ENCODE measurements at regions not wholly inside any gene's neighbourhood (a gene's known extent, or its start where the extent isn't known, plus 50 kb on each side); places are given as distances from the start of the nearest gene placed in this dataset.

DNA sequence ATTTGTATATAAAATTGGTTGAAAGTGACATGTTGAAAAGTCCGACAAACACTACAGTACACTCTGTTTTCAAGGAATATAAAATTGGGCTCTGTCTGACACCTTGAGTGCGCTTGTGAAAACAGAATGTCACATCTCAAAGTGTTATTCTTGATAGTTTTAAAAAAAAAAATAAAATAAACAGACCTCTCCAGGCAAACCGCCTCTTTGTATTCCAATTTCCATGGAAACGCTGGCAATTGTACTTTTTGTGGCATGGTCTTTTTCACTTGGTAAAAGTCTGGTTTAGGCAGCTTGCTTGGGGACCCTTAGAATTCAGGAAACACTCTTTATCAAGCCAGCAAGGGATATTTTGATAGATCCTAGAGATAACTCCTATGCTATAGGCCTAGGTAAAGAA lies 302.5 kb downstream of the RAB28 start:
- DNase-seq (ENCODE audit: low spot score): no peak

DNA sequence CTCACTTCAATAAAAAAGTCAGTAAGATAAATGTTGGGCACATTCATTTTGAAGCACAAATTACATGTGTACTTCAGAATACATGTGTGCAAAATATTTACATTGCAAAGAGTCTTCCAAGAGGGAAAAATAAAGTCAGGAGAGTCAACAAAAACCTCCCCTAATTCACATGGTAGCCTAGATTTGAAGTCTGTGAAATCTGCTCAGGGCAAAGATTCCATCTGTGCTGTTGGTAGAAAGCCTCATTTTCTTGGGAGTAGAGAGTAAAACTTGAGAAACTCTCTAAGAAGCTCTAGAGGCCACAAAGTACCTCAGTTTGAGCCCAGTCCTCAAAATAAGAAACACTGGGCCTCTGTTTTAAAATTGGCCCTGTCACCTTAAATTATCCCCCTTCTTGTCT lies 303.4 kb downstream of the RAB28 start:
- DNase-seq (ENCODE audit: low spot score): no peak

DNA sequence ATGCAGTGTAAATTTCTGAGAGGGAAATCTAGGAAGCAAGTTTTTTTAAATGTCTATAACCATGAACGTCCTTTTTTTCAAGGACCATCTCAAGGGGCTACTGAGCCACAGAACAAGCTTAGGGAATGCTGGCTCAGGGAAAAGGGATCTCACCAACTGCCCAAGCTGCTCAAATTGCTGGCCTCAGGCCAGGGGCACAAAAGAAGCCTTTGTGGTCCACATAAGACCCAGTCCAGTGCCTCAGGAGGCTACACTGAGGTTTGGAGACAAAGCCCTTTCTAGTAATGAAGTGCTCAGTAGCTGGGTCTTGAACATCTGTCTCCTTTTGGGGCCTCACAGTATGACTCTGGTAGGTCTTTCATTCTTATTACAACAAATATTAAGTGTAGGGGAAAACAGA lies 305.5 kb downstream of the RAB28 start:
- no peak for DNase-seq (ENCODE audit: low spot score)

DNA sequence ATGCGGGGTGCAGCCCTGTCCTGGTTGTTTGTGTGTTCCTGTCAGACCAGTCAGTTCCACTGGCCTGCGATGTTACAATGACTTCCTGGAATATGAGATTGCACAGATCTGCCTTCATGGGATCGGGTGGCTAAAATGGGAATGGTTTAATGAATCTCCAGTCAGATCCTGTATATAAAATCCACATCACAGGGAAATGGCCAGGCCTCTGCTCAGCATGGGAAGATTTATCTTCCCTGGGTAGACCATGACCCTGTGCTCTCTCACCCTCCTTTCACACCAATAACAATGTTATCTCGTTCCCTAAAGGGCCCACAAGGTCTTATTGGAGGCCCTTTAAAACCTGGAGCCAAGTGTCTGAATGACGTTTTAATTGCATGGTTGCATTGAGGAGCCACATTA lies 307.4 kb downstream of the RAB28 start:
- DNase-seq (ENCODE audit: low spot score): no peak

DNA sequence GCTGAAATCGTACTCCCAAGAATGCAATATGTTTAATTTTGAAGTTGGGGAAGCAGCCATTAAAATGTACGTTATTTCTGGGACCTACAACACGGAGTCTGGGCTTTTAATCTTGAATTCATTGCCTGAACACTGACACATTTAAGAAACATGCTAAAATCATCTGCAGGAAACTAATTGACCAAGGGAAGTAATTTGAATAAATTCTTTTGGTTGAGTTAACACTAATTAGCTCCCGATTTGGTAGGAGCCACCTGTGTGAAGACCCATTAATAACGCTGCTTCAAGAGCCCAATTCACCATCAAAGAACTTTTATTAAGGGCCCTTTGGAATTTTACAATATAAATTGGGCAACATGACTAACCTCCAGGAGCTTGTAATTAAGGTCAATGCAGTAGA lies 309.2 kb downstream of the RAB28 start:
- DNase-seq (ENCODE audit: low spot score): no peak

DNA sequence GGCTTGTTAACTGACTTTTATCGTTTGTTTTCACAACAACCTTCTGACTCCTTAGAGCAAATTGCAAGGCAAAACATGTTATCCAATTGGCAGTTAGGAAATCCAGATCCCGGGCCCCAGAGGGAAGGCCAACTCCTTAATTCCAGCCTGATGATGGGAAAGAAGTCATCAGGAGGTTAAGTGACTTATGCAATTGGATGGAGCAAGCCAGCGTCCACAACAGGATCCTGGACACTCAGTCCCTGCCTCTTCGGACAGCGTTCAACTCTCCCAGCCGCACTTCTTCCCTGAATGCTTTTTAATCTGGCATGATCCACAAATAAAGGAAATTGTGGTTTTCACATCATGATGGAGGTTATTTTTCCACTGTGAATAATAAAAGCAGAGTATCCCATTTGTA lies 310.1 kb downstream of the RAB28 start:
- no peak for DNase-seq (ENCODE audit: low spot score)

DNA sequence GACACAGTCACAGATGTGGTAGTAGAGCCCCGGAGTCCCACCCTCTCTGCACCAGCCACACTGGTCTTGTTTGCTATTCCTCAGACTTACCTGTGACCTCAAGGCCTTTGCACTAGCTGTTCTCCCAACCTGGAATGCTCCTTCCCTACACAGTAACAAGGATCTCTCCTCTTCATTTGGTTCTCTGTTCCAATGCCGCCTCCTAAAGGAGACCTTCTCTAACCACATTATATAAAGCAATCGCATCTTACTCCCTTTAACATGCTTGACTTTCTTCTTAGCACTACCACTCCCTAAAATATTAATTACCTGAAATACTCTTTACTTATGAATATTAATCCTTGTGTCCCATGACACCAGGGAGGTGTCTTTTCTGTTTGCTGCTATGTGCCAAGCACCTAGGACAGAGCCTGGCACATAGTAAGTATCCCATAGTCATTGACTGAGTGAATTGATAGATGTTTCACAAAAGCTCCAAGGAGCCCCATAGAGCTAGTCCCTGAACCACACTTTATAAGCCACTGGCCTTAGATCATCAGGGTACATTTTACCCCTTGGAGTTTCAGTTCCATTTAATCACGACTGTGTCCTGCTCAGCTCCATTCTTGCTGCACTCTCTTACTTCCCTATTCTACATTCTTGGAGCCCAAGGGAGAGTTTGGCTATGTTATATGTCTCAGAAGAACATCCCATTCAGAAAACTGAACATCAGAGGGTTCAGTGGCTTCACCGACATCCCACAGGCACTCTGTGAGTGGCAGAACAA lies 312.7 kb downstream of the RAB28 start:
- no peak for DNase-seq (ENCODE audit: low spot score)

DNA sequence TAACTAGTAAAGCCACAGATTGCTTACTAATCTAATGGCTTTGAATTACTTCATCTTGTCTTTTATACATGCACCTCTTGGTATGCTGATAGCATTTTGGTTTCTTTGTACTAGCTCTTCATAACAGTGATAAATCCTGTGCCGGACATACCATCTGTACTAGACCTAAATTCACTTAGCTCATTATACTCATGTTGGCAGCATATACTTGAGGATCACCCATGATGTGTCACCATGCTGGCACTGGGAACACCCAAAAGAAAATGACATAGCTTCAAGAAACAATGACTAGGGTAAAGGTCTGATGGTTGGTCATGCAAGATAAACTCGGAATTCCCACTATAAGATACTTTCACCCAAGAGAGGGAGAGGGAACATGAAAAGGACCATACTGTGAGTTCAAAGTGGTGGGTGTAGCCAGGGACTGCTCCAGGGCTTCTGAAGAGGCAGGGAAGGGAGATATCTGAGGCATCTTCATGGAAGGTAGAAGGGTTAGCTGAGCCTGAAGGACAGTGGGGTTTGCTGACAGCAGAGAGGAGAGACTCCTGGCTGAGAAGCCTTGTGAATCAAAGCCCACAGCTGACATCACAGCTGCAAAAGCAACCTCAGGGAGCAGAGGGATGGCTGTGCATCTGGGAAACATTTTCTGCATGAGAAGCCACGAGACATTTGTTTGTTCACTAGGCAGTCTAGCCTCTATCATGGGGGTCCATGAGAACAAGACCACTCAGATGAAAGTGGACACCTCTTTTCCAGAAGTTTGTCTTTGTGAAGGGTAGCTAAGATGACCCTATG lies 314.2 kb downstream of the RAB28 start:
- DNase-seq (ENCODE audit: low spot score): no peak

DNA sequence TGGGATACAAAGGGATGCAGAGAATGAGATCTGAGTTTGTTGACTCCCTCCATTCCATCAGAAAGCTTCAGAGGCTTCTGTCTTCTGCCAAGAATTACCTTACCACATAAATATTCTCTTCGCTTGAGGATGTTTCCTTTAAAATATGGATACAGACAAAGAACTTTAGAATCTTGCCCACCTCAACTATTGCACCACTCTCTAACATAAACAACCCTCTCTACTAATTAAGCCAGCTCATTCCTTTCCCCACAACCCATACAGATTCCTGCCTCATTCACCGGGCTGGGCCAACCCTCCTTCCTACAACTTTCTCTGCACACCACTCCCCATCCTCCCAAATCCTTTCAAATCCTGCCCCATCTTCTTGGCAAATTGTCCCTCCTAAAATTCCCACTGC lies 315.8 kb downstream of the RAB28 start:
- DNase-seq (ENCODE audit: low spot score): no peak

DNA sequence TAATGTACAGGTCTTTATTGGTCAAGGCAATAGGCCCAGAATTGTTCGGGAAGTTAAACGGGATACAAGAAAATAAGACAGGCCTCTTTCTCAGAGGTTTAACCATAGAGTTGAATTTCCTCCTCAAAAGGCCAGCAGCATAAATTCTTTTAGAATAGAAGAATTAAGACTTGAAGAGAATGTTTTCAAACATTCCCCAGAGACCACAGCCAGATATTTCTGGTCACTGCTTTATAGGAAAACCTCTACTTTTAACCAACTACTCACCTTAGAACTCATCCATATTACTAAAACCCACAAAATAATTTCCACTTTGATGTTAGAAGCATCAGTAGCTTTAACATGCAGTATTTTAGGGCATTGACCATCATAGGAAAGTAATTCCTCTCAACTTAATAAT lies 317.9 kb downstream of the RAB28 start:
- no peak for DNase-seq (ENCODE audit: low spot score)

DNA sequence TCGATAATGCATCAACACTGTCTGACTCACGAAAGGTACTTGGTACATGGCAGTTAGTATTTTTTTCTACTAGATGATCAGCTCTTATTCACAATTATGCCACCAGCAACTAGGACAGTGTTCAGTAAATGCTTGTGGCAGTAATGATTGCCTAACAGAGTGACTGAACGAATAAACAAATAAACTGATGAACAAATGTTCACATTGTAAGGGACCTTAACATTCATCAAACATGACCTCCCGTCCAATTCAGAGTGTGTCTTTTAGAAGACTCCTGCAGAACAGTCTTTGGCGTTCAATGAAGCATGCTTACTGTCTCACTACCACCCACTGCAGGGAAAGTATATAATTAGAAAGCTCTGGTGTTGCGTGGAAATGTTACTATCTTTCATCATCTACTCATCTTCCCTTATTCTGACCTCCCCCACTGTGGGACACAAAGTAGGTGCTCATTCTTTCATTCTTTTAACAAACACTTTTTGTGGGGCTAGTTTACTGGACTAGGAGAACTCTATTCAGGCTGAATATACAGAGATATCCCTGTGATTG lies 319.3 kb downstream of the RAB28 start:
- no peak for DNase-seq (ENCODE audit: low spot score)

DNA sequence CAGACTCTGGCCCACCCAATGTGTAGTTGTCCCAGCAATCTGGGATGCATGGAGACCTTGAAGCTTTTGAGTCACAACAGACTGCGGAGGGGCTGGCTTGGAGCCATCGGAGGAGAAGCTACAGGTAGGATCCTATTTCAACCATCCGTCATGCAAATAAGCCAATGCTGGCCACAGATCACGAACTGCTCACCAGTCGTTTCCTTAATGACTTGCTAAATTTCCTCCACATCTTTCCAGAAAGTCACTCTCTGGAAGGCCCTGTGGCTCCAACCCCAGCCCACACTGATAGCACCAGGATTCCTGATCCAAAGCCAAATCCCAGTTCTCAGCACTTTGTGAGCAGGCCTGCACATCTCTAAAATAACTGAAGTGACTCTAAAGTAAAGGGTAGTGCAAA lies 321.3 kb downstream of the RAB28 start:
- no peak for DNase-seq (ENCODE audit: low spot score)

DNA sequence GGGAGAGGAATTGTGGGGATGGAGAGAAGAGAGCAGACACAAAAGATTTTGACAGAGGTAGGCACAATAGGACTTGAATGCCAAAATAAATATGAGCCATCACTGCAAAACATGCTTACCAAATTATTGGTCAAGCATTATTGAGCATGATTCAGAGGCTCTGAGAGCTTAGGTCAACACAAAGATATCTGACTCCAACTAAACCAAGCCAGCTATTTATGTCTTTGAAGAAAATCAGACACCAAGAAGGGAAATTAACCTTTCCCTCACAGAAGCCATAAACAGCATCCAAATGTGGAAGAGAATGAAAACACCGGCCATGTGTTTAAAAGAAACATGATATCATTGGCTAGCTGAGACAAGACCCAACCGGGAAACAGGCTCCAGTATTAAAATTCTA lies 323.2 kb downstream of the RAB28 start:
- no peak for DNase-seq (ENCODE audit: low spot score)

DNA sequence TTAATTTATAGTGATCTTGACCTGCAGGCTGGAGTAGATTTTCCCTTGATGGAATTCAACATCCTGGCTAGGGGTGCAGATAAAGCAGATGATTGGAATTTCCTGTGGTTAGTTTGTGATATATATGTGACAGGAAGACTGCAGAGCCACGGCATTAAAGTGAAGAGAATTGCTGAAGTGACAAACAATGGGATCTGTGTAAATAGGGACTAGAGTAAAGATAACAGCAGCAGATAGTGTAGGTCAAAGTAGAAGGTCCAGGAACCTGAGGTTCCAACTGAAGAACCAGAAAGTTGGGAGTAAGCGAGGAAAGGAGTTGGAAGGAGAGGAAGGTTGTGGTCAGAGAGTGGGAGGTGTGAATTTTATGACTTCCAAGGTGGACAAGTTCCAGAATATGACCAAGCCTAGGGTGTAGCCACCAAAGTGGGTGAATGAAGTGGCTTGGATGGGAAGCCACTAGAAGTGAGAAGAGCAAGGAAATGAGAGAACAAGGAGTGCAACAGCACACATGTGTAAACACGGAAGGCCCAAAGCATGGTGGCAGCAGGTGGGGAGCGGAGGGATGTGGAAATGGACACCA lies 325.0 kb downstream of the RAB28 start:
- no peak for DNase-seq (ENCODE audit: low spot score)

DNA sequence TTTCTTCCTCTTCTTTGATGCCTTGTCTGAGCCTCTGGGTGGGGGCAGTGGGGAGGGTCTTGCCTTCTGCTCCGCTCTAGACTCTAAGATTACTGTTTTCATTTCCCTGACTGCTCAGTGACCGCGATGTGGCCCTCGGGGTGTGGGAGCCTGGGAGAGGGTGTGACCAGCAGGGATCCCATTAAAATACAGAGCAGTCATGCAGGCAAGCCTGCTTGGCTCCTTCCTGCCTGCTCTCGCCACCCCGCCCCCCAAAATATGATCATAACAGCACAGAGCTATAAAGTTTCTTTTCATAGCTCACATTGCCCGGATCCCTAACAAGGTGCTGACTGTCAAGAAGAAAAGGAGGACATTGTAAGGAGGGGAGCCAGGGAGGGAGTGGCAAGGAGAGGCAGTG lies 332.9 kb downstream of the RAB28 start:
- DNase-seq (ENCODE audit: low spot score): no peak

DNA sequence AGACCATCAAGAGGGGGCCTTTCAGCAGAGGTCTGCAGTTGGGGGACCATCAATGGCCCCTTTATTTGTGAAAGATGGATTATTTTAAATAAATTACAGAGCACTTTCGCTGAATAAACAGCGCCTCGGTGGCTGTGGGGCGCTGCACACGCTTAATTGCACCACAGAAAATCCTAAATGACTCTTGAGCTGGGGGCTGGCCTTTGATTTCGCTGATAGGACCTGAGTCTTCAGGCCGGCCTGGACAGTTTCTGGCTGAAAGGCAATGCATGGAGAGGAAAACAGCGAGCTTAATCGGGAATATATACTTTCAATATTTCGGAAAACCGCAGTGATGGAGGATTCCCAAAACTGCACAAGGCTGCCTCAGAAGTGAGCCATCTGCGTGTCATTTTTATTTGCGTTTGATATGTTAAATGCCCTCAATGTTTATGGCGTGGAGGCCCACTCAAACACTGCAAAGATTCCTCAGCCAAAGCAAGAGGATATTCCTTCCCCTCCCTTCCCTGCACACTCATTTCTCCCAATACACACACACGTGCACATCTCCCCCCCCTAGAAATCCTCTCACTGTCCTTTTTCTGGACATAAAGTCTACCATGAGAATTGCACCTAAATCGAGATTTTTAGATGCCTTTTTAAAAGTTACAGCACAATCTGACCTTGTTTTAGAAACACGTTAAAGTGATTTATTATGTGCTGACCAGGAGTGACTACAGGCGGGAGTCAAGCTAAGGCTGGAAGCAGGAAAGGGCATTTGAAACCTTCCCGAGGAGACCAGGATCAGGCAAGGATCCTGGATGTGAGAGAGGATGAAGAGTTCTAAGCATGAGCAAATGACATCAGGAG lies 340.7 kb downstream of the RAB28 start:
- no peak for DNase-seq (ENCODE audit: low spot score)

DNA sequence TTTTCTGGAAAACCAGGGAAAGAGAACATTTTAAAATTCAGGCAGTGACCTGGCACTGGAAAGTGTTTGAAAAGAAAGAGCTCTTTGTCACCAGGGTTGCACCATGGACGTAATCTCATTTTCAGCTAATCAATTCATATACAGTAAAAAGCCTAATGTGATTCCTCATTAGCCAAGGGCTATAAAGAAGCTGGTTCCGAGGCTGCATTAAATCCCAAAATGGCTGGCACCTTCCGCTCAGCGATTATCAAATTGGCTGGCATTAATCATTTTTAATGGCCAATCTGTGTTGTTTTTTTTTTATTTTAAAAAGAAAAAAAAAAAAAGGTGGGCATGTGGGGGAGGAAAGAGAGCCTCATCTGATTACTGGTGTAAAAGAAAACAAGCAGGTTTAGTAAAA lies 341.4 kb downstream of the RAB28 start:
- DNase-seq (ENCODE audit: low spot score): no peak

DNA sequence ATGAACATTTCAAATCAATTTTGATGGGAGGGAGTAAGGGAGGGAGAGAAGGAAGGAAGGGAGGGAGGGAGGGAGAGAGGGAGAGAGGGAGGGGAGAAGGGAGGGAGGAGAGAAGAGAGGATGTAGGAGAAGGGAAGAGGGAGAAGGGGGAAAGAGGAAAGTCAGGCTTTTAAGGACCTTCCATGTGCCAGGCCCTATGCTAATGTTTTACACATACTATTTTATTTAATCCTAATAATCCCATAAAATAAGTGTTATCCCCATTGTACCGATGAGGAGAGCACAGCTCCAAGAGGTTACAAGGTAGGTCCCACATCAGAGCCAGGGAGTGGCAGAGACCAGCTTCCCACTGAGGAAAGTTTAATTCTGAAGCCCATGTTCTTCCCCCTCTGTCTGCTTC lies 341.9 kb downstream of the RAB28 start:
- no peak for DNase-seq (ENCODE audit: low spot score)

DNA sequence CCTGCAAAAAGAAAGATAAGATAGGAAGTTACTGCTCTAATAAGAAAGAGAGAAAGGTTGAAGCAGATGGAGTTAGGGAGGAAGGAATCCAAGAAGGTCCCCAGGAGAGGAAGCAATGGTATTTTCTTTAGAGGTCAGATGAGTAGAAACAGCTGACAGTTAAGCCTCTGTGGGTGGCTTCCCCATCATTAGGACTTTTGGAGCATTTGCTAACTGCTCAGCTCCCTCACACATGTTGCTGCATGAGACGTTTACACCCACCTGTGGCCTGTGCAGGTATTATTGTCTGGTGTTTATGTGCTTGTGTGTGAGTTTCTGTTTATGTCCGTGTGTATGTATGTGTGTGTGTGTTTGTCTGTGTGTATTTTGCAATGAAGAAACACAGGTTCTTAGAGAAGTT lies 346.8 kb downstream of the RAB28 start:
- DNase-seq (ENCODE audit: low spot score): no peak

DNA sequence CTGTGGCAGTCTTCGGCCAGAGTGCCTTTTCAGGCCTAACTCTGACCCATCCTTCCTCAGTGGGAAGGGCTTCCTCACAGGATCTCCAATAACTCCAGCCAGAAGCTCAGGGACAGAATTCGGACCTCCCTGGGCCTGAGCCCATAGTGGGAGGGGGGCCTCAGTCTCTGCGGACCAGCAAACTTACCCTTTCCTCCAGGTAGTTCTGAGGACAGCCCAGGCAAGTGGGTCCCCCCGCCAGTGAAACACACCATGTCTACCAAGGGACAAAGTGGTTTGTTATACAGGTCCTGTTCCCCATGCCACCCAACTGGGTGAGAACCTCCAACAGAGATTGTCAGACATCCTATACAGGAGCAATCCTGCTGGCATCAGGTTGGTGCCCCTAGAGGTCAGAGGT lies 350.4 kb downstream of the RAB28 start:
- DNase-seq (ENCODE audit: low spot score): no peak

DNA sequence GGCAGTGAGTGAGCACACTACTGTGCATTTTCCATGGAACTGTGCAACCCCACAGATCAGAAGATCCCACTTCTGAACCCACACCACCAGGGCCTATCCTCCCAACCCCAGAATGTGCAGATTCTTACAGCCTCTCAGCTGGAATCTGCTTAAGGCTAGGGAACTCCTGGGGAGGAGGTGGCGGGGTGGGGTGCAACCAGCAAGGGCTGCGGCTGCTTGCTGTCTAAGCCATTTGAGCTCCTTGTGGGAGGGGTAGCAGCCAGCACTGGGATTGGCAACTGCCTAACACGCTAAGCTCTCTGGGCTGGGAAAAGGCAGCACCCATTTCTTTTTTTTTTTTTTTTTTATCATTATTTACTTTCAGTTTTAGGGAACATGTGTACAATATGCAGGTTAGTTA lies 353.3 kb downstream of the RAB28 start:
- no peak for DNase-seq (ENCODE audit: low spot score)

DNA sequence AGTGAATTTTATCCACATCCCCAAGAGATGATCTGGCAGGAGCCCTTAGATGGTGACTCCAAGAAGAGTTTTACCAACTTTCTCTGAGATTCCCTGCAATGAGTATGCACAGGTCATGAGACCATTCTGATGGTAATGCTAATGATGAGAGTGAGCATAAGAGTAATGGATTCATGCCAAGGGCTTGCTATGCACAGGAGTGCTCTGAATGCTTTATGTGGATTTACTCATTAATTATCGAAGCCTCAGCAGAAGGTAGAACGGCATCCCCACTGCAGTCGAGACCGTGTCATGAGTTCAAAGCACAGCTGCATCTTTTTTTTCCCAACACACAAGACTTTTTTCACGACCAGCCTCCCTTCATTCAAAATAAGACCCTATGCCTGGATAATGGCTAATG lies 355.0 kb downstream of the RAB28 start:
- no peak for DNase-seq (ENCODE audit: low spot score)
